GM21360 (cell line): ENCODE measurements at regions not wholly inside any gene's neighbourhood (a gene's known extent, or its start where the extent isn't known, plus 50 kb on each side); places are given as distances from the start of the nearest gene placed in this dataset.

Source experiments
- ATAC-seq: cut with Tn5 transposase; IDR thresholded peaks from one replicate; pipeline ENCODE4 v1.9.1; 2021; ENCODE audit warnings: mild to moderate bottlenecking, moderate library complexity; ENCODE audit not compliant: unreplicated experiment

DNA sequence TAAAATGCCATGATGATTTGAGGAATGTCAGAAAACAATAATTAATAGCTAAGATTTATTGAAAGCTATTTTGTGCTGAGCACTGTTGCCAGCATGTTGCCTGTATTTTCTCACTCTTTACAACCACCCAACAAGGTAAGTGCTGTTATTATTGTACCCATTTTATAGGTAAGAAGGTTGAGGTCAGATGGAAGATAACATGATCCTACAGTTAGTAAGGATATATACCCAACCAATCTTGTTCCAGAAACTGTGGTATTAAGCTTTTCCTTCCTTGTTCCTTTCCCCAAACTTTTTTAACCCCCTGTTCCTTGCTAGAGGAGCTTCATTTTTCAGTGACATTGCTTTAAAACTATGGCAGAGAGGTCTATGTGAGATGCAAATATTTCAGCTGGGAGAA lies 738.0 kb upstream of the ZEB2 start:
- ATAC-seq = no peak

DNA sequence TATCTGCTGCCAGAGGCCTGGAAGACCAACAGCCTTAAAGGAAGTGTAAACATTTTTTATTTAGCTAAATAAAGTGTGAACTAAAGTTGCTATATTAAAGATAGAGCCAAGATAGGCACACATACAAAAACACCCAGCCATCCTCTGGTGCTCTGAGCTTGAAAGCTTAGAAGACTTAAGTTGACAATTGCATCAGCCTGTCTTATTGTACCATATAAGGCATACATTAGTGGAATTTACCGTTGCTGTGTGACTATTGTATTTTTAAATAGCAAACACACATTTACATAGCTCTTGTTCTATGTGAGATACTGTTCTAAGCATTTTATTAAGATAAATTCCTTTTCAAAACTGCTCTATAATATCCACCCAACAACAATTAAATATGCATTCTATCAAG lies 736.6 kb upstream of the ZEB2 start:
- ATAC-seq = no peak

DNA sequence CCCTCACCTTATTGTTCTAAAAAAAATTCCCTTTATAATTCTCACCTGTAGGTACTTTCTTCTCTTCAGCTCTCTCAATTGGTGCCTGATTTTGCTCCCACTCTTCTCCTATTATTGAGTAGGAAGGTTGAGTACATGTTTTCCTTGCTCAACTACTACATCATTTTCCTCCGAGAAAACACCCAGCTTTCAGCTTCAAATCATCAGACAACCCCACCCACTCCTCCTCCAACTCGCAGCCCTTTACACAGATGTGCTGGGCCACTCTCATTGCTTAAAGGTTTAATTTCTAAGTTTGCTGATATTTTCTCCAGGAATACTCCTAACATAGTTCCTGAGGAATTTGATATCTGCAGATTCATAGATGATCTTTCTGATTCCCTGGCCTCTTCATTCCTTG lies 734.4 kb upstream of the ZEB2 start:
- ATAC-seq = no peak

DNA sequence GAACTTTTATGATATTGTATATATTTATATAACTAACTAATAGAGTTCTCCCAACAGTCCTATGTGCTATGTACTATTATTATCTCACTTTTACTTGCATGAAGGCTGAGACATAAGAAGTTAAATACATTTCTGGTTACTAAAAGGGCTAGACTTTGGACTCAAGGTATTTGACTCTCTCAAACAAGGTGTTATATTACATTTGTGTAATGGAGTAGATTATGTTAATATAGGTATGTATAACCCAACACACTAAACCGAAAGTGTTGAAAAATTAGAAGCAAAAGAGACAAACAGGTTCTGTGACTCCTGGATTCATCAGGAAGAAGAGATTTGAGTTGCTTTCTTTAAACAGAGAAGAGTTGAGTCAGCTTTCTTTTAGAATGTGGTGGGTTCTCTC lies 733.6 kb upstream of the ZEB2 start:
- no peak for ATAC-seq

DNA sequence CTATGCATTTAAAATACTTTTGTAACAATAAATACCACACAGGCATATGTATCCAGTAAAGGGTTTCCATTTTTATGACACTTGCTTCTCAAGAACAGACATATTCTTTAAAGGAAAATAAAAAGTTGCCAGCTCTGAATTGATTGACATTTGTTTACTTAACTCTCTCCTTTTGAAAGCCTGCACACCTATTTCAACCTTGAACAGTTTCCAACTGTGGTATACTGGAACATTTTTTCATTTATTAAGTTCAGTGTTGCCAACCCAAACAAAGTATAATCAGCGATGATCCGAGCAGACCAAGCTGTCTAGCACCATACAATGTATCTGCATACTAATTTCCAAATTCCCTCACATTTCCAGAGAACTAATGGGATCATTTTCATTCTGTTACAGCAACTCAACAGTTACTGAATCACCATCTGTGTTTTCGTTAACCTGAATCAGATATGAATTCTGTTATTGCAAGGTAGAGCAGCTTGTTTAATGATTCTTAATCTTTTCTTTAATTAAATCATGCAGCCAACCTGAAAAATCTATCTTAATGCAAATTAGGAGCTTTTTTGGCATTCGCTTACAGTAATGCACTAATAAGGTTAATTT lies 725.5 kb upstream of the ZEB2 start:
- no peak for ATAC-seq

DNA sequence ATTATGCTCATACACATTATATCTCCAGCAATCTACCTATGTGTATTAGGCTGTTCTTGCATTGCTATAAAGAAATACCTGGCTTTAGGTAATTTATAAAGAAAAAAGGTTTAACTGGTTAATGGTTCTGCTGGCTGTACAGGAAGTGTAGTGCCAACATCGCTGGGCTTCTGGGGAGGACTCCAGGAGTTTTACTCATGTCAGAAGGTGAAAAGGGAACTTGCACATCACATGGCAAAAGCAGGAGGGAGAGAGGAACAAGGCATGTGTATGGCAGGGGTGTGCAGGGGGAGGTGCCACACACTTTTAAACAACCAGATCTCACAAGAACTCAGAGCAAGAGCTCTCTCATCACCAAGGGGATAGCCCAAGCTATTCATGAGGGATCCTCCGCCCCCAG lies 715.4 kb upstream of the ZEB2 start:
- no peak for ATAC-seq

DNA sequence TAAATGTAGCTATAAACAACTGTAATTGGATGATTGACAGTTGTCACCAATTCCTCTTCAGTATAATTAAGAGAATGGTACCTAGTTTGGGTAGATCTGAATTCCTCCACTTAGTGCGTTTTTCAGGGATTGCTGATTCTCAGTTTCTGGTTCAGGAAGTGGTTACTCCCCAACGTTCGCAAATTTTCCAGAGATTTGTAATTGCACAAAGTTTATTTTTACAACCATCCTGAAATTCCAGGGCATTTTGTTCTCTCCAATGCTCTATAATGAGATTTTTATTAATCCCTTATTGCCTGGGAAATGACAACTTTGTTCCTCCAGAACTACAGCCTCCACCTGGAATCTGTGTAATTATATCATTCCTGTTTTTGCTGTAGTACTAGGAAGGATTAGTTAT lies 710.6 kb upstream of the ZEB2 start:
- ATAC-seq = no peak

DNA sequence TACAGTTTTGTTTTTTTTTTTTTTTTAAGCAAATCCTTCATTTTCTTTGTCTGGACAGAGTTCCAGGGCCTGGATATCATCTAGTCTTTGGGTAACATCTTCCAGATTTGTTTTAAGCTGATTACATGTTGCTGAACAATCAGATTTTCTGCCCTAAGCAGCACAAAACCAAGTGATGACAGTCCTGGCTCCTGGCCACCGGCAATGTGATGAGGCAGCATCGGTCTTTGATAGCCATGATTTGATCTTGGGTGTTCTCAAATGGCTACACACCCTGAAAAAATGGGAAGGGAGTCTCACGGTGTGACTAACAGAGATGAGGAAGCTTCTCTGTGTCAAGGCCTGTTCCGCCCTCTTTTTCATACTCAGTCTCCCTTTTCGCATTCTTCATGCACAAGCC lies 708.6 kb upstream of the ZEB2 start:
- no peak for ATAC-seq

DNA sequence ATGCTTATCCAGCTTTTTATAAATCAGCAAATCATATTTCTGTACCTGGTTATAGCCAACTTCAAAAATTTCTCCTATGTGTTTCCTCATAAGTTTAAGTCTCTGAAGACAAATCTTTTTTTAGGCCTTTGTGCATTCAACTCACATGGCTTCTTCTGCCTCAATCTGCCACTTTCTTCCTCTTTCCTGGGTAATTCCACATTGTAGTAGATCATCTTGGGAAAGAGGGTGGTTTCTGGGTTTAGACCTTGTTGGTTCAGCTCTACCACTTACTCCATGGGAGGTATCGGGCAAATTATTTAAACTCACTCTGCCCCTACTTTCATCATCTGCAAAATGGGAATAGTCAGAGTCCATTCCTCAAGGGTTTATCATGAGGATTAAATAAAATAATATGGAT lies 707.0 kb upstream of the ZEB2 start:
- ATAC-seq = no peak

DNA sequence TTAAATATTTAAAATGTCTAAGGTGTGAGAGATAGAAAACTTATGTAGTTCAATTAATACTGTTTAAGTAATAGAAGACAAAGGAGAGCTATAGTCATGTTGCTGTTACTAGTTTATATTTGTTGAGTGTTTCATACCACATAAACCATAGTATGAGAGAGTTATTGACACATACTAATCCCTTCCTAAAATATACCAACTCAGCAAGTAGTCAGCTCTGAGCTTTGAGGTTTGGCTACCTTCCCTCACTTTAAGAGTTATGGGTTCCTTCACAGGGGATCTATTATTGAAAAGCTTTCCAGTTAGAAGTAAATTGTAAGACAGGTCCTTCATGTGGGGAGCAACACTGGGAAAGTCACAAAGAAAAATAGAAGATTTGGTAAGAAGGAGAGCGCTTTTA lies 701.6 kb upstream of the ZEB2 start:
- ATAC-seq = no peak

DNA sequence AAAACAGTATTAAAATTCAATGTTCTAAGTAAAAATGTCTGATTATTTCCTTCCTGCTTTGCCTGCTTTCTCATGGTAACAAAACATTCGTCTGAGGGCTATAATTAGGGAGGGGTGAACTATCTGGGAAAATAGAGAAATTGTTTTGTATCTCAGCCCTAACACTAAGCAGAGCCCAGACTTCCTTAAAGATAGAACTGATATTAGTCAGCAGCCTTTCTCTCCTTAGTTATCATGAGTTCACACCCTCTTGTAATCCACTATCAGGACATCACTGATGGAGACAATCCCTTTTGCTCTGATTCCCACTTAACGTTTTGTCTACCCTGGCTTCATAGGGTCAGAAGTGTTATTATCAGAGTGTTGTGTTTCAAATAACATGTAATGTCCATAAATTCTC lies 701.1 kb upstream of the ZEB2 start:
- no peak for ATAC-seq

DNA sequence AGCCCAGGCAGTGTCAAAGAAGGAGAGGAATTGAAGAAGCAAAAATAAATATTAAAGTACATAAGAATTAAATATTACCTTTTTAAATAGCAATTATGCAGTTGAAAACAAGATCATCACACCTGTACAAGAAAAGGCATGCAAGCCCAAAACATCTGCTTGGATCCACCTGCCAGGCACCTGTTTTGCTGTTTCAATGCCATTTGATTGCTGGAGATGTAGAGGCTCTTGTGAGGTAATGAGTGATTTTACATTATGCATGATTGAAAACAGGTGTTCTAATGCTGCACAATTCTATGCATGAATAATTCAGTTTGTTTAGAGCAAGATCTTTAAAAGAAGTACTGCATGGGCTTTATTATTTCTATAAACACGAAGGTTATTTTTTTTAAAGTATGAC lies 700.6 kb upstream of the ZEB2 start:
- no peak for ATAC-seq

DNA sequence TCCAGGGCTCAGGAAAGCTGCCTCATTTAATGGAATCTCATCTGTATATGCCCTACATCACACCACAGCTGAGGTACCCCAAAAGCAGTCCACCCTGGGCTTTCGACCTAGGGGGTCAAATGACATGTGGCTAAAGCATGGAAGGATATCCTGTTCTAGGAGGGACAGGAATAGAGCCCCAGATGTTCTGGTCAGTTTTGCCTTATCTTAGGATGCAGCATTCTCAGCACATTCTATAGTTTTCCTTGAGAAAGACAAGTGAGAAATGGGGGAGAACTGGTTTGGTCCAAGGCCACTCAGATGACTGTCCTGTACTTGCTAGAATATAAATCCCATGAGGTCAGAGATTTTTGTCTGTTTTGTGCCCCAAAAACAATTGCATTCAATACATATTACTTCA lies 688.0 kb upstream of the ZEB2 start:
- no peak for ATAC-seq

DNA sequence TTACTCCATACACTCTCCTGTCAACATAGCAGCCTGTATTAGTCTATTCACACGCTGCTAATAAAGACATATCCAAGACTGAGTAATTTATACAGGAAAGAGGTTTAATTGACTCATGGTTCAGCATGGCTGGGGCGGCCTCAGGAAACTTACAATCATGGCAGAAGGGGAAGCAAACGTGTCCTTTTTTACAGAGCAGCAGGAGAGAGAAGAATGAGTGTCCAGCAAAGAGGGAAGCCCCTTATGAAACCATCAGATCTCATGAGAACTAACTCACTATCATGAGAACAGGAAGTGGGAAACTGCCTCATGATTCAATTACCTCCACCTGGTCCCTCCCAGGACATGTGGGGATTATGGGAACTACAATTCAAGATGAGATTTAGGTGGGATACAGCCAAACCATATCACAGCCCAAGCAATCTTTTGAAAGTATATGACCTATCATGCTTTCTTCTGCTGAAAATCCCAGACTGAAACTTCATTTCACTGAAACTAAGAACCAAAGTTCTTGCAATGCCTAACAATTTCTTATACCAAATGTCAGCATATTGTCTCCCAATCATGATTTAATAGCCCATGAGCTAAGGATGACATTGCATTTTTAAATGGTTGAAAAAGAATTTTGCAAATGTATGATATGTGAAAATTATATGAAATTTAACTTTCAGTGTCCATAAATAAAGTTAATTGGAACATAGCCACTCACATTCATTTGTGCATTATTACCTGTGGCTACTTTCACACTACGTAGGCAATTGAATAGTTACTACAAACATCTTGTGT lies 686.8 kb upstream of the ZEB2 start:
- no peak for ATAC-seq

DNA sequence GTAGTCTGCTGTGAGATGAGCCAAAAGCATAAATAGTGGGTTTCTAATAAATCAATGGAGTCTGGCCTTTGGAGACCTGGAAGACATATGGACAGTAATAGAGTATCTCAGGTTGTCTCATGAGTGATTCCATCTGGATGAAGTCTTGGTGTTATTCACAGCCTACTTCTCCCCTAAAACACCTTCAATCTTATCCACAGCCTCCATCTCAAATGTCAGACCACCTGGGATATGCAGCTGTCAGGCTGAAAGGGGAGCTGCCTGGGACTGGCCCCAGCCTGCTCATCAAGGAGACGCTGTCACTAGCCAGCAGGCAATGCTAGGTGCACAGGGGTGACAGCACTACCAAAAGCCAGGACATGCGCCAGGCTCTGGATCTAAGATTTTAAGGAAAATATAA lies 684.0 kb upstream of the ZEB2 start:
- ATAC-seq = no peak

DNA sequence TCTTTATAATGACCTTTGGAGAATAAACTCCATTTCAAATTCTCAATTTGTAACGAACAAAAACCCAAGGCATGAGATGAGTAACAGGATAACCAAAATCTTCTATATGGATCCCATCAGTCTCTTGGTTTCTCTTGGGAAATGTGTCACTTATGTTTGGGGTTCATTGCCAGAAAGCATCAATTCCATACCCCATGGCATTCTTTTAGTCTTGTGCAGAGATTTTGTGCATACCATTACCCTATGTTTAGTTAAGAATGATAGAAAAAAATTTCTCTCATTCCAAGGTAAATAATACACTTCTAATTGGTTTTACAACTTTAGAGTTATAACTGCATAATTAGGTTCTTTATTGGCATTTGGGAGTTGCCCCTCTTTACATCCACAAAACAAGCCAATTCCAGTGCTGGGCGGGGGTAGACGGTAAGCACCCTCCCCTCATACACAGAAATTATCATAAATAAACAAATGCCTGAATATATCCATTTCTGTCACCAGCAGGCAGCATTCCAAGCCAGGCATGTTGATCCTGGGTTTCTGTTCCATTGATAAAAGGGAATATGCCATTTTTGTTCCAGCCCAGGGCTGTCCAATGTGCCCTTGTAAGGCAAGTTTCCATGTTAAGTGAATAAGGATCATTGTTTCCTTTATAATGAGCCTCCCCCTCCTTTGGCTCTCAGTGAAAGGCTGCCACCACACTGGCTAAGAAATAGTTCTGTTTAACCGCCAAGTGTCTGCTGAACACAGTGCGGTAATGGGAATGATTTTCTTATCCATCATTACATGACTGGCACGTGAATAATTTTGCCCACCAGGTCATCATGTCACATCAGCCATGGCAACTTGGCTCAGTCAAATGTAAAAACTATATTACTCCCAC lies 680.1 kb upstream of the ZEB2 start:
- ATAC-seq = no peak

DNA sequence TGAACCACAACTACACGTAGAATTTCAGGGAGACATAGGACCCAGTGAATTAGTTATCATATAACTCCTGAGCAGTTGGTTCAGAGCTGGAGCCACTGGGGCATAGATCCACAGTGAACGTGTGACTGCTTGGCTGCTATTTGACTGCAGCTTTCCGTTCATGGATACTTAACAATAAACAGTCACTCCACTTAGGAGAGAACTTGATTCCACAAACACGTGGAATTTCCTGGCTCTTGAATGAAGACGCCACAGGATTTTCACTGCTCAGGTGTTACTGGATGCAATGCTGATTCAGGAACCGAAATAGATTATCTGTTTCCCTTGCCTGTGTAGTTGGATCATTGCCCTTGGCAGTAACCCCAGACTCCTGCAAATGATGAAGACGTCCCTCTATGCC lies 679.1 kb upstream of the ZEB2 start:
- ATAC-seq = no peak

DNA sequence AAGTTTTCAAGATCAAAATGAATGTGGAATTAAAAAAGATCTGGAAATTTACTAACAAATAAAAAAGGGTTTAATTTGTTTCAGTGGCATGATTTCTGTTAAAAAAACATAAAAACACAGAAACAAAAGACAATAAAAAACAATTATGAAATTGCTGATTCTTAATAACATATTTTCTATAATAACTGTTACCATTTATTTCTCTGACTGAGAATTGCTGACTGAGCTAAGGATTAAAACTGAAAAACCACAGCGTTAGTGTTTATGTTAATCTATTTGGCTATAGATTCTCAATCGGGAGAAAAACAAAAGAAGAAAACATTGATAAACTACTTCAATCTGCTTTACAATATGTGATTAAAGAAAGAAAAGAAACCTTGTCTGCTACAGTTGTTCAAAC lies 678.6 kb upstream of the ZEB2 start:
- ATAC-seq = no peak

DNA sequence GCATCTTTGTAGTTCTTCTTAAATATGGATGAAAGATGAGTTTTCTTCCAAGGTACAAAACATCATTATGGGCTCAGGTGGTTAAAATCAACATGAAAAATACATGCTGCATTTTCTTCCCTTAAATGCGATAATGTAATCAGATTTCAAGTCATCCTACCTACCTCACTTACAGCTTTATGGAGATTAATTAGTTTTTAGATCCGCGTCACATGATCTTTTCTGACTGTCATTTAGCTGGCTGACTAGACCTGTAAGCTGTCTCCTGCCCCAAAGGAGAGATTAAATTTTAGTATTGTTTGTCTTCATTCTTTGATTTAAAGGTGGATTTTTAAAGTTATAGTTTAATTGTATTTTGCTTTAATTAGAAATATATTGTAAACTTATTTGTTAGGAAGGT lies 678.0 kb upstream of the ZEB2 start:
- no peak for ATAC-seq

DNA sequence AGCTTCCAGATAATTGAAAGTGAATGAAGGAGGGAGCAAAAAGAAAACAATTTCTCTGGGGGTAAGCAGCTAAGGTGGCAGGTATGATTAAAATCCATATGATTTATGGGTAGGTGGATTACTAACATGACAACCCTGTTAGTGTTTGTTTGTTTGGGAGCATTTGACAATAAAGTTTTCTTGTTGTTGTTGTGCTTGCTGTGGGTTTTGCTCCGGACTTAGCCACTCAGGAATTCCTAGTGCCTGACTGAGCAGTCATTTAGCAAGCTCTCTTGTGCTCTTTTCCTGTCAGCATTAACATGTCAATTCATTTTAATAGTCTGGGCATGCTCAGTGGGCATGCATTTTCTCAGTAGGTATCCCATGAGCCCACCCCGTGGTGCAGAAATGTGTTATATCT lies 674.8 kb upstream of the ZEB2 start:
- ATAC-seq = no peak

DNA sequence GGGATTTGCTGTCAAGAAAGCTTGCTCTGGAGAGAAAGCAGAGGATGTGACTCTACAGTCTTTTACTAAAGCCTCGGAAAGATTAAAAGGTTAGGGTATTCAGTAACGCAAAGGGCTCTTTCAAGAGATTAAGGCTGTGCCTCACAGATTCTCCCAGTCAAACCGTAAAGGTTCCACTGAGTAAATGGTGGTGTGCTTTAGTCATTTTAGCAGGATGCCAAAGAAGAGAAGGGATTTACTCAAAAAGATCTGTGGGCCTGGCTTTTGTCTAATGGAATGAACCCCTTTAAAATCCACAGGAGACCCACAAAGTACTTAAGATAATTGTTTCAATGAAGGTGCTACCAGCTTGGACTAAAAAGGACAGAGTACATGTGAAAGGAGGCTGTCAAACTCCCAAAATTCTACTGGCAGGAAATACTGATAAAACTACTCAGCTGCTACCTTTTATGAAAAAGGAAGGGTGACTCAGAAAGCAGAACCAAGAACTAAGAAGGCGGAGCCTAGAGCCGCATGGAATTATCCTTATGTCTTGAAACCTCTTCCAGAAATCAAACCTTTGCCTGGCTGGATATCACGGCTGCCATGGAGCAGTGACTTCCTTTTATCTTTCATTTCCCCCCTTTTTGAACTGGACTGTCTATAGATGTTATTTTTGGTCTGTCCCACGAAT lies 670.2 kb upstream of the ZEB2 start:
- no peak for ATAC-seq
